Kidney (tissue), 13 donors: ENCODE measurements at regions not wholly inside any gene's neighbourhood (a gene's known extent, or its start where the extent isn't known, plus 50 kb on each side); places are given as distances from the start of the nearest gene placed in this dataset.
"Not testable (repeated sequence)": the region's sequence is repeated elsewhere in the genome, so short reads cannot be mapped to it uniquely, and the experiment has no call there.

Experiments
- DNase-seq, 5 donors: peaks; one replicate each; pipeline ENCODE4 v3.0.0-alpha.2; 2013 to 2020
- FAIRE-seq: peaks from 2 replicates; lab custom pipeline; 2012; peaks lifted over from hg19 to GRCh38; lab: Jason Lieb, UNC
- H3K27ac ChIP-seq, 2 donors: one replicate each; pipeline ENCODE4 v1.7.0; 2013; ENCODE audit warnings: low read depth in 2 of 2, low read length in 2 of 2, inconsistent platforms in 1 of 2
- H3K27me3 ChIP-seq: one replicate; pipeline ENCODE4 v1.7.1; 2013; ENCODE audit warnings: low read length, inconsistent platforms; ENCODE audit not compliant: control insufficient read depth, insufficient read depth
- H3K36me3 ChIP-seq, 3 donors: one replicate each; pipeline versions ENCODE4 v1.7.0 to v1.7.1; 2013; ENCODE audit warnings: low read length in 3 of 3, control low read depth in 1 of 3, inconsistent platforms in 1 of 3; ENCODE audit not compliant: insufficient read depth in 3 of 3, control insufficient read depth in 2 of 3
- H3K4me1 ChIP-seq, 3 donors: one replicate each; pipeline versions ENCODE4 v1.7.0 to v1.7.1; 2013; ENCODE audit warnings: low read length in 3 of 3, inconsistent platforms in 1 of 3, low read depth in 1 of 3; ENCODE audit not compliant: control insufficient read depth in 2 of 3, insufficient read depth in 2 of 3
- H3K4me3 ChIP-seq, 3 donors: one replicate each; pipeline versions ENCODE4 v1.7.0 to v1.8.1; 2013; ENCODE audit warnings: low read length in 3 of 3, control low read depth in 1 of 3, inconsistent platforms in 1 of 3
- H3K9ac ChIP-seq, 3 donors: one replicate each; pipeline versions ENCODE4 v1.7.0 to v1.7.1; 2013; ENCODE audit warnings: low read length in 3 of 3, control low read depth in 1 of 3, inconsistent platforms in 1 of 3
- H3K9me3 ChIP-seq, 3 donors: one replicate each; pipeline versions ENCODE4 v1.7.0 to v1.7.1; 2013; ENCODE audit warnings: low read length in 3 of 3, control low read depth in 1 of 3, inconsistent platforms in 1 of 3; ENCODE audit not compliant: control insufficient read depth in 2 of 3, insufficient read depth in 1 of 3
- CTCF ChIP-seq: IDR thresholded peaks from 3 replicates; pipeline ENCODE4 v1.5.1; 2012; ENCODE audit warnings: mild to moderate bottlenecking, moderate library complexity, borderline replicate concordance; ENCODE audit not compliant: insufficient read depth; ENCODE audit errors: extremely low read depth
- intact Hi-C: fragments of 100-400 bp; cut with DNase I; formaldehyde crosslinking; loops from one replicate; pipeline ENCODE4 v1.11.1; 2022
- donor health status: control.
- donor health status: control.
- donor health status: control.
- donor health status: control.
- donor health status: control.
- donor health status: DM: yes; HTN: yes; CAD: no.
- donor health status: Normal renal cell carcinoma (clear cell type).

- DNase-seq (no peak), FAIRE-seq (no peak)
- Histone ChIP-seq H3K9me3 (no peaks in the 10 kb centered on the region), H3K4me3 (no peak overlapping the region), H3K27ac (no peak overlapping the region), H3K4me1 (no peaks in the 10 kb centered on the region), H3K9ac (no peak overlapping the region), H3K27me3 (no peaks in the 10 kb centered on the region), H3K36me3 (peaks cover 0 to 3% (median 0%) of the 10 kb centered on the region in 3 donors)
- intact Hi-C loops, result no loop called here
- TF ChIP-seq CTCF, result no peak
Observed at GRCh38 chr6:3616565-3617176, 134.8 kb downstream of the PXDC1 start.

DNA sequence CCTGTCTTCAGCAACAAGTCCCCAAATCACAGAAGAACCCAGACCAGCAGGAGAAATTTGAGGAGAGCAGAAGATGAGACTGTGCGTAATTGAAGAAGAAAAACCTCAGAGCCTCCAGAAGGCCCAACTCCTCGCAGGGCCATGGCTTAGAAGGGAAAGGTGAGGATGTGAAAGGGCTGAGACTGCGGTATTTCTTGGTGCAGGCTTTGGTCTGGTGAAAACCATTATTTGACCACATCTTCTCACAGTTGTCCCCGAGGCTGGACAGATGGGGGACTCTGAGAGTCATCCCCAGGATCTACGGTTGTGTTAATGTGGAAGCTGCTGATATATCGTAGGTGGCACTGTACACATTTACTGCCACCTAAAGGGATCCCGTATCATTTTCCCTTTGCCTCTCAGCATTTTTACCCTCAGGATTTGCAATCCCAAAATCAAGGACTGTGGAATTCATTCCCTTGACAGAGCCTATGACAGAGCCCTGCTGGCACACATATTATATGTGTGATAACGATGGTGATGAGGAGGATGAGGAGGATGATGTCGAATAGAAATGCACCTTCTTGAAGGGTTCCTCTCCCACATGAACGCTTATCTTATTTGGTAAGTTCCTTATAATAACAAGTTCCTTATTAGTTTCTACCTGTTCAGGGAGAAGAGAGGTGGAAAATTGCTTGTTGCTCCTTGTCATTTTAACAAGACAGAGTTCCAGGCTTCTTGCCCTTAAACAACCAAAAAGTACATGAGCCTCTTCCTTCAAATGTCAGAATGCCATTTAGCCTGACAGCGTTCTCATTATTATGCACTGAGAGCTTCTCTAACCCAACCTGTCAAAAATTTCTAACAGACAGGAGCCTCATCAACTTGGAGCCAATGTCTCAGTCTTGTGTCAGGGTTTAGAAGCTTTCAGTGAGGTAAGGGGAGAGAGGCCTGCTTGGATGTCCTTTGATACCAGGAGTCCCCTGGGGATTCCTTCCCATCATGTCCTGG, 135.8 kb downstream of the PXDC1 start:
- no peaks in the 10 kb centered on the region for H3K4me1 ChIP-seq
- H3K9ac ChIP-seq, result no peak overlapping the region
- no peak for TF ChIP-seq CTCF
- no peak overlapping the region for H3K27ac ChIP-seq
- H3K9me3 ChIP-seq, result no peaks in the 10 kb centered on the region
- no peaks in the 10 kb centered on the region for H3K27me3 ChIP-seq
- intact Hi-C loops, result no loop called here
- H3K4me3 ChIP-seq, result no peak overlapping the region
- no peak for FAIRE-seq
- peaks cover 0 to 3% (median 0%) of the 10 kb centered on the region in 3 donors for H3K36me3 ChIP-seq
- DNase-seq, result no peak

GRCh38 chr6:3614918-3615317, 136.6 kb downstream of the PXDC1 start:
- FAIRE-seq, result no peak
- H3K36me3 ChIP-seq, result no peaks in the 10 kb centered on the region
- H3K9me3 ChIP-seq, result no peaks in the 10 kb centered on the region
- H3K4me1 ChIP-seq, result no peaks in the 10 kb centered on the region
- no peaks in the 10 kb centered on the region for H3K27me3 ChIP-seq
- no peak overlapping the region for H3K4me3 ChIP-seq
- no peak overlapping the region for H3K27ac ChIP-seq
- no peak for TF ChIP-seq CTCF
- DNase-seq, result no peak
- intact Hi-C loops, result no loop called here
- no peak overlapping the region for H3K9ac ChIP-seq

DNA sequence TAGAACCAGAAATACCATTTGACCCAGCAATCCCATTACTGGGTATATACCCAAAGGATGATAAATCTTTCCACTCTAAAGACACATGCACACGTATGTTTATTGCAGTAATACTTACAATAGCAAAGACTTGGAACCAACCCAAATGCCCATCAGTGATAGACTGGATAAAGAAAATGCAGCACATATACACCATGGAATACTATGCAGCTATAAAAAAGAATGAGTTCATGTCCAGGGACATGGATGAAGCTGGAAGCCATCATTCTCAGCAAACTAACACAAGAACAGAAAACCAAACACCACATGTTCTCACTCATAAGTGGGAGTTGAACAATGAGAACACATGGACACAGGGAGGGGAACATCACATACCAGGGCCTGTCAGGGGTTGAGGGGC, 137.9 kb downstream of the PXDC1 start:
- DNase-seq, H3K4me1 ChIP-seq, H3K4me3 ChIP-seq, intact Hi-C loops, H3K9me3 ChIP-seq, H3K9ac ChIP-seq, H3K27me3 ChIP-seq, H3K36me3 ChIP-seq, H3K27ac ChIP-seq, FAIRE-seq: not testable (repeated sequence)
